ENCODE measurements at regions not wholly inside any gene's neighbourhood (a gene's known extent, or its start where the extent isn't known, plus 50 kb on each side); places are given as distances from the start of the nearest gene placed in this dataset.

- TF ChIP-seq PRDM10 (tag by site-specific recombination; IDR thresholded peaks at IDR 0.05): no peak
These were observed 96.4 kb upstream of the HS3ST1 start (continued) for GRCh38 chr4:11525085-11525484.

- POLR2A ChIA-PET: no interaction called here
- CTCF ChIA-PET: no interaction called here
- Histone ChIP-seq H3K9me3 (ENCODE audit: control insufficient read depth, insufficient read depth, low read depth, low read length) (no peaks in the 10 kb centered on the region), H3K27ac (ENCODE audit: extremely low read depth, low read depth, low read length) (no peak overlapping the region), H3K36me3 (ENCODE audit: control insufficient read depth in 2 of 2, insufficient read depth in 1 of 2, low read length in 2 of 2) (no peaks in the 10 kb centered on the region), H3K4me1 (ENCODE audit: control insufficient read depth, insufficient read depth, low read length) (no peaks in the 10 kb centered on the region), H3K4me3 (ENCODE audit: low read depth, low read length) (no peak overlapping the region)
- TF ChIP-seq SP2 (tag by site-specific recombination; IDR thresholded peaks at IDR 0.05): no peak
- TF ChIP-seq ZNF585B (tag by site-specific recombination; IDR thresholded peaks at IDR 0.05): no peak
- no peak for TF ChIP-seq ELK4 (IDR thresholded peaks at IDR 0.05; ENCODE audit: borderline replicate concordance, low read depth, low read length)
- no peak for TF ChIP-seq ZBTB26 (tag by site-specific recombination; optimal IDR thresholded peaks at IDR 0.05)
- TF ChIP-seq ZFP69B (tag by site-specific recombination; IDR thresholded peaks at IDR 0.05): no peak
- TF ChIP-seq WT1 (tag by site-specific recombination; IDR thresholded peaks at IDR 0.05): no peak
- TF ChIP-seq ZNF48 (tag by site-specific recombination; IDR thresholded peaks at IDR 0.05): no peak
- no peak for TF ChIP-seq GLIS1 (tag by site-specific recombination; IDR thresholded peaks at IDR 0.05)
- TF ChIP-seq ZNF248 (tag by site-specific recombination; IDR thresholded peaks at IDR 0.05): no peak
These were observed 90.1 kb upstream of the HS3ST1 start for GRCh38 chr4:11518754-11519153.

GRCh38 chr4:11514779-11515419 lies 86.2 kb upstream of the HS3ST1 start:
- CTCF ChIA-PET: interaction anchor here (0.7 kb wide), 1 partner anchor 479 kb away, joined by 3 read pairs; no protein-coding TSS in a partner anchor
- no peaks in the 10 kb centered on the region for H3K4me1 ChIP-seq (ENCODE audit: control insufficient read depth, insufficient read depth, low read length)
- POLR2A ChIA-PET: no interaction called here

More at GRCh38 chr4:11514779-11515419, 86.2 kb upstream of the HS3ST1 start:
- no peak overlapping the region for H3K4me3 ChIP-seq (ENCODE audit: low read depth, low read length)
- H3K27ac ChIP-seq (ENCODE audit: extremely low read depth, low read depth, low read length): no peak overlapping the region
- H3K9me3 ChIP-seq (ENCODE audit: control insufficient read depth, insufficient read depth, low read depth, low read length): no peaks in the 10 kb centered on the region
- no peaks in the 10 kb centered on the region for H3K36me3 ChIP-seq (ENCODE audit: control insufficient read depth in 2 of 2, insufficient read depth in 1 of 2, low read length in 2 of 2)
- TF ChIP-seq REPIN1 (tag by site-specific recombination; IDR thresholded peaks at IDR 0.05; ENCODE audit: low read depth) (no peak), ZIC2 (tag by site-specific recombination; IDR thresholded peaks at IDR 0.05) (no peak), TRIM28 (IDR thresholded peaks at IDR 0.05; ENCODE audit: borderline replicate concordance, low read length) (peak; percentile 20; the same call in 1 of the 2 replicates), HOXA7 (CRISPR knock-in tag; IDR thresholded peaks at IDR 0.05; ENCODE audit: borderline replicate concordance) (no peak), EGR2 (tag by site-specific recombination; IDR thresholded peaks at IDR 0.05; ENCODE audit: low read depth) (no peak), PRDM4 (tag by site-specific recombination; IDR thresholded peaks at IDR 0.05) (no peak), SETDB1 (IDR thresholded peaks at IDR 0.05; ENCODE audit: insufficient read length, low read length) (no peak), ZNF211 (tag by site-specific recombination; IDR thresholded peaks at IDR 0.05; ENCODE audit: low read depth) (no peak)
